HG02852 (cell line): ENCODE measurements at regions not wholly inside any gene's neighbourhood (a gene's known extent, or its start where the extent isn't known, plus 50 kb on each side); places are given as distances from the start of the nearest gene placed in this dataset.
"Not testable (repeated sequence)": the region's sequence is repeated elsewhere in the genome, so short reads cannot be mapped to it uniquely, and the experiment has no call there.

ENCODE experiments used
- ATAC-seq: cut with Tn5 transposase; IDR thresholded peaks from one replicate; pipeline ENCODE4 v1.9.1; 2021; ENCODE audit warnings: mild to moderate bottlenecking, moderate library complexity; ENCODE audit not compliant: unreplicated experiment

- ATAC-seq = no peak
These were observed 107.4 kb upstream of the CBLB start for GRCh38 chr3:105976196-105976595.

- ATAC-seq = no peak
These were observed 111.1 kb upstream of the CBLB start for GRCh38 chr3:105979961-105980360.

- ATAC-seq = no peak
These were observed 113.4 kb upstream of the CBLB start for GRCh38 chr3:105982207-105982606.

- ATAC-seq = no peak
These were observed 116.0 kb upstream of the CBLB start for GRCh38 chr3:105984837-105985236.

GRCh38 chr3:105986343-105986742, 117.5 kb upstream of the CBLB start:
- not testable (repeated sequence) for ATAC-seq

GRCh38 chr3:105987809-105988208, 119.0 kb upstream of the CBLB start:
- no peak for ATAC-seq

GRCh38 chr3:105988540-105989212, 119.9 kb upstream of the CBLB start:
- ATAC-seq = no peak

- no peak for ATAC-seq
These were observed 128.0 kb upstream of the CBLB start for GRCh38 chr3:105996781-105997180.

DNA sequence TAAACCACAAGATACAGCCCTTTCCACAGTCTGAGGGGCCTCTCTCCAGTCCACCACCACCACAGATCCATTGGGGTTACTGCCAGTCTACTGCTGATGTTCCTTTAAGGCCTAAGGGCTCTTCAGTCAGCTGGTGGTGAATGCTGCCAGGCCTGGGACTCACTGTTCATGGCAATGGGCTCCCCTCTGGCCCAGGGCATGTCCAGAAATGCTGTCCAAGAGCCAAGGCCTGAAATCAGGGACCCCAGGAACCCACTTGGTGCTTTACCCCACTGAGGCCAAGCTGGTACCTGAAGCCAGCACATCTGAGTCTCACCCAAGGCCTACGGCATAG, 128.6 kb upstream of the CBLB start:
- no peak for ATAC-seq

GRCh38 chr3:105997800-105998526, 129.2 kb upstream of the CBLB start:
- ATAC-seq = no peak

DNA sequence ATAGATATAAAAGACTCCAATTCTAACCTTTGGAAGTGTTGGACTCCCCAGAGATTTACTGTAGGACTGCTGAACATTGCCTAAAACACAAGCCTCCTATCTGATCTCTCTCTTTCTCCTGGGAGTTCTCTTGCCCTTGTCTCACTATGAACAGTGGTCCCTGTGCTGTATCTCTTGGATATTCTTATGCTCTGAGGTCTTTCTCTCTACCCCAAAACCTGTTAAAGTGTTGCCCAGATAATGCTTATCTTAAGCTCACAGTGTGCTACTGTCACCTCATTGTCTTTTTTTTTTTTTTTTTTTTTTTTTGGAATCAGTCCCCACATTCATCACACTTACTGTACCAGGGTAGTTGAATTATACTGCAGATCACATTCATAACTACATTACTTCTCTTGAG, 131.0 kb upstream of the CBLB start:
- ATAC-seq = no peak

DNA sequence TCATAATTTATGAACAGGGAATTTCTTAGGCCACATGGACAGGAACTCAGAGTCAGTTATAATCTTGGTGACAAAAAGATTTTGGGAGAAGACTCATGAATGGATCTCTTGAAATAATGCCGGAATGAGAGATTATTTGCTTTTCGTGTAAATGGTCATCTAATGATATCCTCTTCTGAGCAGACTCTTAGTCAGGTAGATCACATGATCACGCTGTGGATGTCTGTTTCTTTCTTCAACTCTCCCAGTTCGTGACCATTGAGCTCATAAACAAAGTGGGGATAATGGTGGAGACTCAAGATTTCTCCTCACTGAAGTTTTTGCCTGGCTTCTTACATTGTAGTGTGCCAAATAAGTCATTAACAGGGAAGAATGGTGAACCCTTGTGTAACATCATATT, 133.1 kb upstream of the CBLB start:
- ATAC-seq = no peak

- ATAC-seq = no peak
These were observed 135.4 kb upstream of the CBLB start for GRCh38 chr3:106004137-106004681.

GRCh38 chr3:106004826-106005225, 136.0 kb upstream of the CBLB start:
- no peak for ATAC-seq

DNA sequence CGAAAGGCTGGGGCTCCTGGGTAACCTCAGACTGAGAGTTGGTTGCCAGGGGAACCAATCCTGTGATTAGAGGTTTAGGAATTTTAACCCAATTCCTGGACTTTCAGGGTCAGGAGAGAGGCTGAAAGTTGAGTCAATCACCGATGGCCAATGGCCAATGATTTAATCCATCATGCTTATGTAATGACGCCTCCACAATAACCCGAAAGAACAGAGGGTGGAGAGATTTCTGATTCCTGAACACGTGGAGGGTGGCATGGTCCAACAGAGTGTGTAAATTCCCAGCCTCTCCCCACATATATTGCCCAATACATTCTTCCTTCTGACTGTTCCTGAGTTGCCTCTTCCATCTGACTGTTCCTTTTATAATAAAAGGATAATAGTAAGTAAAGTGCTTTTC, 137.2 kb upstream of the CBLB start:
- no peak for ATAC-seq

- ATAC-seq = no peak
These were observed 137.8 kb upstream of the CBLB start for GRCh38 chr3:106006571-106006970.

- no peak for ATAC-seq
These were observed 138.7 kb upstream of the CBLB start for GRCh38 chr3:106007512-106007911.

DNA sequence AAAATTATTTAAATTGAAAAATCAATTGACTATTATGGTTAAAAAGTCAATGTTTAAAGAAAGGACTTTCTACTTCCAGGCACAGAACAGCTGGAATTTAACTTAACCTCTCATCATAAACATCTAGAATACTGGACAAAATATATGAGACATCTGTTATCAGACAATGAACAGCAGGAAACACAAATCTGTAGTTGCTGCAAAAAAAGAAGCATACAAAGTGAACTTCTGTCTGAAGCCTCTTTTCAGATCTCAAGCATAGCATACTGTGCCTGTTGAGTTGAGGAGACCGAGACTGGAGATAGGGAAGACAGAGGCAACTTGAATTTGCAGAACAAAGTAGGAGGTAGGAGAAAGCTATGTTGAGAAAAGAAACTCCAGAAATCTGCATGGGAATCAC, 140.0 kb upstream of the CBLB start:
- no peak for ATAC-seq

GRCh38 chr3:106010829-106011228, 142.0 kb upstream of the CBLB start:
- no peak for ATAC-seq

DNA sequence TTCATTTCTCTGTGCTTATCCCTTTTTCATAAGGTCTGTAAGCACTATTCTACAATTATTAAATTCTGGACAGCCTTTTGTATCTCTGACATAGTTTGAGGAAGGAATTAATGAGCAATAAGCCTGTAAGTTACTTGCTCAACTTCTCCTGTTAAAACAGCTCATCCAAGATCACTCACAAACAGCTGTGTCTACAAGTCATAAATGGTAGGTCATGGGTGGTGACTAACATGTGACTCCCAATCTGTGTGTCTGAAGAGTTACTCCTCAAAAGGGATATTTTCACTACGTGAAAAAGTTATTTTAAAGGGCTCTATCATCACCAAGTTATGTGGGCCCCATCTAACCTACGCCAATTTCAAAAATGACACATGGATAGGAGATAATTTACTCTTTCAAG, 145.2 kb upstream of the CBLB start:
- no peak for ATAC-seq

DNA sequence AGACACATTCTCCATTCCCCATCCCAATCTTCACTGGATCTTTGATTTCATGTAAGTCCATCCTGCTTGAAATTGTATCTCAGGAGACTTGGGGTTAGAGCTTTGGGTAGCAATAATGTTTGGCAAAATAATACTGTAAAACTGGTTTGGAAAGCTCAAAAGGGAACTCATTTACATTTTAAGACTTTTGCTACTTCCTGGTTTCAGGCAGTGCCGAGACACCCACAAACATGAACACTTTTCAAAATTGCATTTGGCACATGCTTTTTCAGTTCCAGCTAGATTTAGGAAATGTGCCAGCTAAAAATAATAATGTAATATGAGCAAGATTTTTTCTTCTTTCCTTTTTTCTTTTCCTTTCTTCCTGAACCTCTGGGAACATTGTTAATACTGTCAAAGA, 145.7 kb upstream of the CBLB start:
- no peak for ATAC-seq

DNA sequence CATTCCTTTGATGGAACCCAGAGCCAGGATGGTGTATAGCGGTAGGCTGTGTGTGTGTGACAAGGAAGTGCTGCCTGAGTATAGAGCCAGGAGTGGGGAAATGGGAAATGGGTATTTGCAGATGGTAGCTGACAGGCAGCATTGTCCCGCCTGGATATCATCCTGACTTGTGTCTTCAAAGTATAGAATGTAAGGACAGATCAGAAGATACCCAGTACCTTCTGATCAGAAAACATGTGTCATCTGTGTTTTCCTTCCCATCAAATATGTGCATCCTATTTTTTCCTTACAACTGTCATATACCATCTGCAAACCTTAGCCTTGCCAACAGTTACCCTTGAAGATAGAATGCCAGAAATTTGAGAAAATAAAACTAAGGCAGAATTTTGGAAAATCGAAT, 146.2 kb upstream of the CBLB start:
- no peak for ATAC-seq

GRCh38 chr3:106018102-106018501, 149.3 kb upstream of the CBLB start:
- no peak for ATAC-seq
